ENCODE measurements at regions not wholly inside any gene's neighbourhood (a gene's known extent, or its start where the extent isn't known, plus 50 kb on each side); places are given as distances from the start of the nearest gene placed in this dataset.

DNA sequence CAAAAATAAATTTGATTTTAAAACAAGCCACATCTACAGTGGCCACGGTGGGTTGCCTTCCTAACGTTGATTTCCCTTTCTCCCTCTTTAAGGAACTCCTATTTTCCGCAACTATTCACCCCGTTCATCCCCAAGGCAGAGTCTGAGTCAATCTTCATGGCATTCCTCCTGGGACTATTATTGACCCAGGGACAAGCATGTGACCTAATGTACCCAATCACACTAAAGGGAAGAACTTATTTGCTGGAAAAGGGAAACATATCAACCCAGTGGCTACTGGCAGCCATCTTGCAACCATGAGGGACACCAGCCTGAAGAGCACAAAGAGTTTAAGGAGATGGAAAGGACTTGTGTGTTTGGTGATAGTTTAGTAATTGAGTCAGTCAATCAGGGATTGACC is 55.4 kb upstream of the ARHGEF3 start:
- intact Hi-C loops (cut with micrococcal nuclease): loop anchor here (5.0 kb wide), 1 partner anchor 130 kb away; no protein-coding TSS in a partner anchor
- in situ Hi-C loops (cut with MboI; ENCODE audit: low sequenced_read_pairs): no loop called here
- no TSS peak for BruUV-seq (replicated peaks)

More for the DNA sequence above, 55.4 kb upstream of the ARHGEF3 start:
- ATAC-seq (ENCODE audit: low read depth) (no peak), DNase-seq (no peak)
- Histone ChIP-seq H4K20me1 (ENCODE audit: insufficient read depth, low read length) (no peaks in the 10 kb centered on the region), H4K5ac (ENCODE audit: low read depth, low read length) (no peak overlapping the region), H3K79me1 (ENCODE audit: low read depth in 1 of 2, low read length in 2 of 2) (no peaks in the 10 kb centered on the region), H3K4me1 (ENCODE audit: control insufficient read depth, insufficient read depth, low read length) (no peaks in the 10 kb centered on the region), H2AK5ac (ENCODE audit: low read depth, low read length) (no peak overlapping the region), H4K91ac (ENCODE audit: insufficient read depth, low read depth, low read length) (no peak overlapping the region), H3K4me3 (ENCODE audit: insufficient read depth, low read depth, low read length) (no peak overlapping the region), H2BK15ac (ENCODE audit: low read depth, low read length) (no peak overlapping the region), H3K23ac (ENCODE audit: low read depth, low read length) (no peak overlapping the region), H3K36me3 (ENCODE audit: control insufficient read depth, insufficient read depth, low read length) (no peaks in the 10 kb centered on the region), H3K14ac (replicated peaks; ENCODE audit: low read depth, low read length) (no peak overlapping the region), H2BK20ac (ENCODE audit: low read depth, low read length) (no peak overlapping the region), H3K9me3 (ENCODE audit: control insufficient read depth, insufficient read depth, low read length) (no peaks in the 10 kb centered on the region), H3K18ac (ENCODE audit: low read depth, low read length) (no peak overlapping the region), H3K9ac (ENCODE audit: low read depth, low read length) (no peak overlapping the region), H3K27ac (ENCODE audit: insufficient read depth, low read length) (no peak overlapping the region), H3K4me2 (ENCODE audit: low read depth, low read length) (no peak overlapping the region), H2AFZ (replicated peaks; ENCODE audit: low read length, poor library complexity) (no peak overlapping the region), H2AK9ac (replicated peaks; ENCODE audit: low read depth, low read length, poor library complexity) (no peak overlapping the region), H2BK120ac (ENCODE audit: low read depth, low read length) (no peak overlapping the region), H3K9me1 (ENCODE audit: insufficient read depth, low read length) (no peaks in the 10 kb centered on the region), H3K27me3 (ENCODE audit: control insufficient read depth, insufficient read depth, low read length) (0 out of 2 replicates have a peak, but pooled peaks cover 2% of the 10 kb centered on the region), H3K56ac (ENCODE audit: extremely low read depth, insufficient read depth, low read length) (no peak overlapping the region), H3K4ac (ENCODE audit: low read depth, low read length) (no peak overlapping the region), H2BK5ac (ENCODE audit: low read depth, low read length, poor library complexity, severe bottlenecking) (no peak overlapping the region), H4K8ac (ENCODE audit: low read depth in 2 of 2, low read length in 2 of 2) (no peak overlapping the region)
- CTCF ChIA-PET: no interaction called here
- TF ChIP-seq CHD1 (IDR thresholded peaks at IDR 0.05; ENCODE audit: low read depth, low read length) (no peak), POLR2A (IDR thresholded peaks at IDR 0.05; ENCODE audit: low read depth, low read length) (no peak), RAD21 (IDR thresholded peaks at IDR 0.05; ENCODE audit: low read length) (no peak), RCOR1 (IDR thresholded peaks at IDR 0.05; ENCODE audit: insufficient replicate concordance, low read length) (no peak), RFX5 (IDR thresholded peaks at IDR 0.05; ENCODE audit: low read depth, low read length) (no peak), MXI1 (IDR thresholded peaks at IDR 0.05; ENCODE audit: borderline replicate concordance, low read depth, low read length) (no peak), FOS (IDR thresholded peaks at IDR 0.05; ENCODE audit: low read depth, low read length) (no peak), MAZ (IDR thresholded peaks at IDR 0.05; ENCODE audit: borderline replicate concordance, low read depth, low read length) (no peak), MAFK (IDR thresholded peaks at IDR 0.05; ENCODE audit: low read depth, low read length) (no peak), BHLHE40 (IDR thresholded peaks at IDR 0.05; ENCODE audit: low read depth, low read length) (no peak), CEBPB (IDR thresholded peaks at IDR 0.05; ENCODE audit: low read depth, low read length) (no peak), NFE2L2 (IDR thresholded peaks at IDR 0.05; ENCODE audit: low read depth, low read length) (no peak), SMC3 (IDR thresholded peaks at IDR 0.05; ENCODE audit: low read depth, low read length) (no peak)
- TF ChIP-seq, protein P1, sequence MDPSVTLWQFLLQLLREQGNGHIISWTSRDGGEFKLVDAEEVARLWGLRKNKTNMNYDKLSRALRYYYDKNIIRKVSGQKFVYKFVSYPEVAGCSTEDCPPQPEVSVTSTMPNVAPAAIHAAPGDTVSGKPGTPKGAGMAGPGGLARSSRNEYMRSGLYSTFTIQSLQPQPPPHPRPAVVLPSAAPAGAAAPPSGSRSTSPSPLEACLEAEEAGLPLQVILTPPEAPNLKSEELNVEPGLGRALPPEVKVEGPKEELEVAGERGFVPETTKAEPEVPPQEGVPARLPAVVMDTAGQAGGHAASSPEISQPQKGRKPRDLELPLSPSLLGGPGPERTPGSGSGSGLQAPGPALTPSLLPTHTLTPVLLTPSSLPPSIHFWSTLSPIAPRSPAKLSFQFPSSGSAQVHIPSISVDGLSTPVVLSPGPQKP (IDR thresholded peaks at IDR 0.05; ENCODE audit: borderline replicate concordance, low read depth, low read length): no peak
- TF ChIP-seq, protein P2, sequence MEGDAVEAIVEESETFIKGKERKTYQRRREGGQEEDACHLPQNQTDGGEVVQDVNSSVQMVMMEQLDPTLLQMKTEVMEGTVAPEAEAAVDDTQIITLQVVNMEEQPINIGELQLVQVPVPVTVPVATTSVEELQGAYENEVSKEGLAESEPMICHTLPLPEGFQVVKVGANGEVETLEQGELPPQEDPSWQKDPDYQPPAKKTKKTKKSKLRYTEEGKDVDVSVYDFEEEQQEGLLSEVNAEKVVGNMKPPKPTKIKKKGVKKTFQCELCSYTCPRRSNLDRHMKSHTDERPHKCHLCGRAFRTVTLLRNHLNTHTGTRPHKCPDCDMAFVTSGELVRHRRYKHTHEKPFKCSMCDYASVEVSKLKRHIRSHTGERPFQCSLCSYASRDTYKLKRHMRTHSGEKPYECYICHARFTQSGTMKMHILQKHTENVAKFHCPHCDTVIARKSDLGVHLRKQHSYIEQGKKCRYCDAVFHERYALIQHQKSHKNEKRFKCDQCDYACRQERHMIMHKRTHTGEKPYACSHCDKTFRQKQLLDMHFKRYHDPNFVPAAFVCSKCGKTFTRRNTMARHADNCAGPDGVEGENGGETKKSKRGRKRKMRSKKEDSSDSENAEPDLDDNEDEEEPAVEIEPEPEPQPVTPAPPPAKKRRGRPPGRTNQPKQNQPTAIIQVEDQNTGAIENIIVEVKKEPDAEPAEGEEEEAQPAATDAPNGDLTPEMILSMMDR (conservative IDR thresholded peaks at IDR 0.05; ENCODE audit: low read depth, low read length): no peak
- TF ChIP-seq, protein P3, sequence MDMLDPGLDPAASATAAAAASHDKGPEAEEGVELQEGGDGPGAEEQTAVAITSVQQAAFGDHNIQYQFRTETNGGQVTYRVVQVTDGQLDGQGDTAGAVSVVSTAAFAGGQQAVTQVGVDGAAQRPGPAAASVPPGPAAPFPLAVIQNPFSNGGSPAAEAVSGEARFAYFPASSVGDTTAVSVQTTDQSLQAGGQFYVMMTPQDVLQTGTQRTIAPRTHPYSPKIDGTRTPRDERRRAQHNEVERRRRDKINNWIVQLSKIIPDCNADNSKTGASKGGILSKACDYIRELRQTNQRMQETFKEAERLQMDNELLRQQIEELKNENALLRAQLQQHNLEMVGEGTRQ (IDR thresholded peaks at IDR 0.05; ENCODE audit: low read depth, low read length): no peak
- dilution Hi-C loops (cut with HindIII; ENCODE audit: low sequenced_read_pairs, unreplicated experiment): no loop called here
- POLR2A ChIA-PET (ENCODE audit: unreplicated experiment): no interaction called here
- WGBS, 2 experiments (ENCODE audit: extremely low coverage in 2 of 2, insufficient read length in 1 of 2): no CpG with 5 or more reads among the region's 4 CpGs
